ENCODE measurements at regions not wholly inside any gene's neighbourhood (a gene's known extent, or its start where the extent isn't known, plus 50 kb on each side); places are given as distances from the start of the nearest gene placed in this dataset.

DNA sequence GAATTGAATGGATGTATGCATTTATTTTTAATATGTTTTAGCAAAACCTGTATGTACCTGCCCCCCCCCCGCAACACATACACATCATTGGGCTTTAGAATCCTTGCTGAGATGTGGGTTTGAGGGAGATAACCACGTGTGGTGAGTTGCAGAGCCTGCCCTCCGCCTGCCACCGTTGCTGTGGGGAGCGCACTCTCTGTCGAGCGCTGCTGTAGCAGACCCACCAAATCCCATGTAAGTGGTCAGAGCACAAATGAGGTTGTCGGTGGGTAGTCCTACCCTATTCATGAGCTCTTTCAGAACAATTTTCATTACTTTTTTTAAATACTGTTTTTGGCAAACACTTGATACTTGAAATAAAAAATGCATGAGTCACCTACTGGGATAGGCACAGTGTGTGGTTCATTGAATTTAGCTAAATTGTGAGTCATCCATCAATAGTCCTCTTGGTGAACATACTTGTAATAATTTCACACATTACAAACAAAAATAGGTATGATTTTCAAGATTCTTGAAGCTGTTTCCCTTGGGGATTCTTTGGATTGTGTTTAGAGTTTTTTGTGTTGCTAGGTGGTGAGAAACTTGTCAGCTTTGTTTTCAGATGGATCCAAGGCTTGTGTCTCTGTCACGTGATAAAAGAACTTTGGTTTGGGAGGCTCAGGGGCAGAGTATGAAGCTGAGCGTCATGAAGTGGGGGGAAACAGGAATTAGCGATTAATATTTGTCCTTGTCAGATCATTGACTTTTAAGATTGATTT lies 107.6 kb downstream of the PTCSC3 start:
- Histone ChIP-seq H3K9ac (no peak overlapping the region), H4K20me1 (ENCODE audit: insufficient read depth) (no peaks in the 10 kb centered on the region), H3K36me3 (replicated peaks in 1 of 2; ENCODE audit: control insufficient read depth in 1 of 2, insufficient read depth in 2 of 2, low read length in 1 of 2) (no peaks in the 10 kb centered on the region), H3F3A (replicated peaks; ENCODE audit: insufficient read depth) (no peaks in the 10 kb centered on the region), H3K4me1 (ENCODE audit: control insufficient read depth in 1 of 2, insufficient read depth in 2 of 2, low read depth in 1 of 2, low read length in 1 of 2) (no peaks in the 10 kb centered on the region; a peak in 1 of 4 replicates), H3K27ac (ENCODE audit: low read depth in 2 of 2, low read length in 1 of 2) (no peak overlapping the region), H3K79me2 (ENCODE audit: insufficient read depth) (no peaks in the 10 kb centered on the region), H3K4me2 (peak overlapping the region; percentile 22; the same call in 1 of the 2 replicates), H3K4me3 (ENCODE audit: low read depth in 2 of 2, low read length in 1 of 2) (no peak overlapping the region), H2AFZ (ENCODE audit: low read depth) (no peak overlapping the region), H3K27me3 (ENCODE audit: insufficient read depth) (peaks cover 37% of the 10 kb centered on the region; the same call in 1 of the 2 replicates), H3K9me3 (no peaks in the 10 kb centered on the region), H3K9me2 (no peaks in the 10 kb centered on the region)
- CTCF ChIA-PET = interaction anchor here (0.6 to 5.1 kb wide), 31 partner anchors 9 to 456 kb away, joined by 3 to 69 read pairs (median 4); no protein-coding TSS in a partner anchor
- 26% methylated on average over 11 of the region's 11 CpGs for WGBS (ENCODE audit: low lambda C conversion rate)
- POLR2A ChIA-PET = no interaction called here
- TF ChIP-seq FOSL2 (IDR thresholded peaks at IDR 0.05; ENCODE audit: borderline replicate concordance, low read depth) (peak; percentile 42; the same call in 1 of the 2 replicates), RFX5 (IDR thresholded peaks at IDR 0.05; ENCODE audit: low read length) (no peak), JUND (IDR thresholded peaks at IDR 0.05) (peak; percentile 24; the same call in 1 of the 2 replicates)
- DNase-seq = no peak

DNA sequence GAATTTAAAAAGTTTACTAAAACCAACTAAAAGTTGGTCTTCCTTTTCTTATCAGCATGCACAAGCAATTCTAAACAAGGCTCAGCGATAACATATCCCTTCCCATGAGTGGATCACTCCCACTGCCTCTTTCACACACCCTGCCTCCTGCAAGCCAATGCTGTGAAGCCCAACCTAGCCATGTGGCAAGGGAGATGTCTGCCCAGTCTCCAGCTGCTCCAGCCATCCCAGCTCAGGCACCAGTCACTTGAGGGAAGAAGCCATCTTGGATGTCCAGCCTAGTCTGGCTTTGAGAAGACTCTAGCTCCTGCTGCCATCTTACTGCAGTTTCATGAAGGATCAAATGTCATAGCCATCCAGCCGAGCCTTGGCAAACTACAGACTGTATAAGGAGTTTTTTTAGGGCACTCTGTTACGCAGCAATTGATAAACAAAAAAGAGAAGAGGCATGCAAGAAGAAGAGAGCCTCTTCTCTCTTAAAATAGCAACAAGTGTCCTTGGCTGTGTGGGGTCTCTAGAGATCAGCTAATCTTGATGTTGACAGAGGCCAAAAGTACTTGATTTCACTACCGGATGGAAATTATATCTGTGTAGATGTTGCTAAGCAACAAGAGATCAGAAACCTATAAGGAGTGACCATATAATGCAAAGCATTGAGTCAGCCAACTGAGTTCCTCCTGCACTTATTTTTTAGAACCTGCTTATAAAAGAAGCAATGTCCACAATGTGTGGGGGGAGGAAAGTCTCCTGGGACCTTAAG lies 108.9 kb downstream of the PTCSC3 start:
- CTCF ChIA-PET = interaction anchor here (1.0 to 5.1 kb wide), 5 partner anchors 7 to 186 kb away, joined by 3 to 69 read pairs (median 38); no protein-coding TSS in a partner anchor
- no peak overlapping the region for H3K4me3 ChIP-seq (ENCODE audit: low read depth in 2 of 2, low read length in 1 of 2)

More for the DNA sequence above, 108.9 kb downstream of the PTCSC3 start:
- TF ChIP-seq, protein P1, sequence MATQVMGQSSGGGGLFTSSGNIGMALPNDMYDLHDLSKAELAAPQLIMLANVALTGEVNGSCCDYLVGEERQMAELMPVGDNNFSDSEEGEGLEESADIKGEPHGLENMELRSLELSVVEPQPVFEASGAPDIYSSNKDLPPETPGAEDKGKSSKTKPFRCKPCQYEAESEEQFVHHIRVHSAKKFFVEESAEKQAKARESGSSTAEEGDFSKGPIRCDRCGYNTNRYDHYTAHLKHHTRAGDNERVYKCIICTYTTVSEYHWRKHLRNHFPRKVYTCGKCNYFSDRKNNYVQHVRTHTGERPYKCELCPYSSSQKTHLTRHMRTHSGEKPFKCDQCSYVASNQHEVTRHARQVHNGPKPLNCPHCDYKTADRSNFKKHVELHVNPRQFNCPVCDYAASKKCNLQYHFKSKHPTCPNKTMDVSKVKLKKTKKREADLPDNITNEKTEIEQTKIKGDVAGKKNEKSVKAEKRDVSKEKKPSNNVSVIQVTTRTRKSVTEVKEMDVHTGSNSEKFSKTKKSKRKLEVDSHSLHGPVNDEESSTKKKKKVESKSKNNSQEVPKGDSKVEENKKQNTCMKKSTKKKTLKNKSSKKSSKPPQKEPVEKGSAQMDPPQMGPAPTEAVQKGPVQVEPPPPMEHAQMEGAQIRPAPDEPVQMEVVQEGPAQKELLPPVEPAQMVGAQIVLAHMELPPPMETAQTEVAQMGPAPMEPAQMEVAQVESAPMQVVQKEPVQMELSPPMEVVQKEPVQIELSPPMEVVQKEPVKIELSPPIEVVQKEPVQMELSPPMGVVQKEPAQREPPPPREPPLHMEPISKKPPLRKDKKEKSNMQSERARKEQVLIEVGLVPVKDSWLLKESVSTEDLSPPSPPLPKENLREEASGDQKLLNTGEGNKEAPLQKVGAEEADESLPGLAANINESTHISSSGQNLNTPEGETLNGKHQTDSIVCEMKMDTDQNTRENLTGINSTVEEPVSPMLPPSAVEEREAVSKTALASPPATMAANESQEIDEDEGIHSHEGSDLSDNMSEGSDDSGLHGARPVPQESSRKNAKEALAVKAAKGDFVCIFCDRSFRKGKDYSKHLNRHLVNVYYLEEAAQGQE (IDR thresholded peaks at IDR 0.05; ENCODE audit: low read depth, low read length) = no peak
- TF ChIP-seq GATA2 (CRISPR knock-in tag; IDR thresholded peaks at IDR 0.05) (no peak), TAF1 (IDR thresholded peaks at IDR 0.05; ENCODE audit: borderline replicate concordance, low read depth, low read length) (no peak), NFIC (IDR thresholded peaks at IDR 0.05; ENCODE audit: borderline replicate concordance) (no peak), JUND (IDR thresholded peaks at IDR 0.05) (no peak), MXI1 (IDR thresholded peaks at IDR 0.05; ENCODE audit: low read depth, low read length) (no peak), EP300 (IDR thresholded peaks at IDR 0.05; ENCODE audit: borderline replicate concordance in 1 of 2, low read depth in 1 of 2, low read length in 1 of 2) (no peak), ELF1 (IDR thresholded peaks at IDR 0.05) (no peak), CHD2 (IDR thresholded peaks at IDR 0.05; ENCODE audit: low read length, partially characterized antibody) (no peak)
- TF ChIP-seq, protein P2, sequence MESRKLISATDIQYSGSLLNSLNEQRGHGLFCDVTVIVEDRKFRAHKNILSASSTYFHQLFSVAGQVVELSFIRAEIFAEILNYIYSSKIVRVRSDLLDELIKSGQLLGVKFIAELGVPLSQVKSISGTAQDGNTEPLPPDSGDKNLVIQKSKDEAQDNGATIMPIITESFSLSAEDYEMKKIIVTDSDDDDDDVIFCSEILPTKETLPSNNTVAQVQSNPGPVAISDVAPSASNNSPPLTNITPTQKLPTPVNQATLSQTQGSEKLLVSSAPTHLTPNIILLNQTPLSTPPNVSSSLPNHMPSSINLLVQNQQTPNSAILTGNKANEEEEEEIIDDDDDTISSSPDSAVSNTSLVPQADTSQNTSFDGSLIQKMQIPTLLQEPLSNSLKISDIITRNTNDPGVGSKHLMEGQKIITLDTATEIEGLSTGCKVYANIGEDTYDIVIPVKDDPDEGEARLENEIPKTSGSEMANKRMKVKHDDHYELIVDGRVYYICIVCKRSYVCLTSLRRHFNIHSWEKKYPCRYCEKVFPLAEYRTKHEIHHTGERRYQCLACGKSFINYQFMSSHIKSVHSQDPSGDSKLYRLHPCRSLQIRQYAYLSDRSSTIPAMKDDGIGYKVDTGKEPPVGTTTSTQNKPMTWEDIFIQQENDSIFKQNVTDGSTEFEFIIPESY (IDR thresholded peaks at IDR 0.05; ENCODE audit: borderline replicate concordance, low read depth) = no peak
- TF ChIP-seq, protein P3, sequence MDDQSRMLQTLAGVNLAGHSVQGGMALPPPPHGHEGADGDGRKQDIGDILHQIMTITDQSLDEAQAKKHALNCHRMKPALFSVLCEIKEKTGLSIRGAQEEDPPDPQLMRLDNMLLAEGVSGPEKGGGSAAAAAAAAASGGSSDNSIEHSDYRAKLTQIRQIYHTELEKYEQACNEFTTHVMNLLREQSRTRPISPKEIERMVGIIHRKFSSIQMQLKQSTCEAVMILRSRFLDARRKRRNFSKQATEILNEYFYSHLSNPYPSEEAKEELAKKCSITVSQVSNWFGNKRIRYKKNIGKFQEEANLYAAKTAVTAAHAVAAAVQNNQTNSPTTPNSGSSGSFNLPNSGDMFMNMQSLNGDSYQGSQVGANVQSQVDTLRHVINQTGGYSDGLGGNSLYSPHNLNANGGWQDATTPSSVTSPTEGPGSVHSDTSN (IDR thresholded peaks at IDR 0.05) = no peak
- TF ChIP-seq, protein P4, sequence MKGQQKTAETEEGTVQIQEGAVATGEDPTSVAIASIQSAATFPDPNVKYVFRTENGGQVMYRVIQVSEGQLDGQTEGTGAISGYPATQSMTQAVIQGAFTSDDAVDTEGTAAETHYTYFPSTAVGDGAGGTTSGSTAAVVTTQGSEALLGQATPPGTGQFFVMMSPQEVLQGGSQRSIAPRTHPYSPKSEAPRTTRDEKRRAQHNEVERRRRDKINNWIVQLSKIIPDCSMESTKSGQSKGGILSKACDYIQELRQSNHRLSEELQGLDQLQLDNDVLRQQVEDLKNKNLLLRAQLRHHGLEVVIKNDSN (IDR thresholded peaks at IDR 0.05; ENCODE audit: borderline replicate concordance, low read depth) = no peak
- TF ChIP-seq, protein P5, sequence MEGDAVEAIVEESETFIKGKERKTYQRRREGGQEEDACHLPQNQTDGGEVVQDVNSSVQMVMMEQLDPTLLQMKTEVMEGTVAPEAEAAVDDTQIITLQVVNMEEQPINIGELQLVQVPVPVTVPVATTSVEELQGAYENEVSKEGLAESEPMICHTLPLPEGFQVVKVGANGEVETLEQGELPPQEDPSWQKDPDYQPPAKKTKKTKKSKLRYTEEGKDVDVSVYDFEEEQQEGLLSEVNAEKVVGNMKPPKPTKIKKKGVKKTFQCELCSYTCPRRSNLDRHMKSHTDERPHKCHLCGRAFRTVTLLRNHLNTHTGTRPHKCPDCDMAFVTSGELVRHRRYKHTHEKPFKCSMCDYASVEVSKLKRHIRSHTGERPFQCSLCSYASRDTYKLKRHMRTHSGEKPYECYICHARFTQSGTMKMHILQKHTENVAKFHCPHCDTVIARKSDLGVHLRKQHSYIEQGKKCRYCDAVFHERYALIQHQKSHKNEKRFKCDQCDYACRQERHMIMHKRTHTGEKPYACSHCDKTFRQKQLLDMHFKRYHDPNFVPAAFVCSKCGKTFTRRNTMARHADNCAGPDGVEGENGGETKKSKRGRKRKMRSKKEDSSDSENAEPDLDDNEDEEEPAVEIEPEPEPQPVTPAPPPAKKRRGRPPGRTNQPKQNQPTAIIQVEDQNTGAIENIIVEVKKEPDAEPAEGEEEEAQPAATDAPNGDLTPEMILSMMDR (IDR thresholded peaks at IDR 0.05) = no peak
- Histone ChIP-seq H3K27ac (ENCODE audit: low read depth in 2 of 2, low read length in 1 of 2) (no peak overlapping the region), H2AFZ (ENCODE audit: low read depth) (no peak overlapping the region), H3K36me3 (replicated peaks in 1 of 2; ENCODE audit: control insufficient read depth in 1 of 2, insufficient read depth in 2 of 2, low read length in 1 of 2) (no peaks in the 10 kb centered on the region), H4K20me1 (ENCODE audit: insufficient read depth) (no peaks in the 10 kb centered on the region), H3K9ac (no peak overlapping the region), H3F3A (replicated peaks; ENCODE audit: insufficient read depth) (no peaks in the 10 kb centered on the region), H3K4me1 (ENCODE audit: control insufficient read depth in 1 of 2, insufficient read depth in 2 of 2, low read depth in 1 of 2, low read length in 1 of 2) (no peaks in the 10 kb centered on the region; a peak in 1 of 4 replicates), H3K79me2 (ENCODE audit: insufficient read depth) (no peaks in the 10 kb centered on the region), H3K4me2 (no peak overlapping the region), H3K9me2 (no peaks in the 10 kb centered on the region), H3K9me3 (no peaks in the 10 kb centered on the region), H3K27me3 (ENCODE audit: insufficient read depth) (peaks cover 26% of the 10 kb centered on the region; the same call in 1 of the 2 replicates)
- no peak for DNase-seq
- POLR2A ChIA-PET = no interaction called here
- WGBS (ENCODE audit: low lambda C conversion rate) = 7% methylated on average over 4 of the region's 4 CpGs
